GM18505 (cell line): ENCODE measurements at regions not wholly inside any gene's neighbourhood (a gene's known extent, or its start where the extent isn't known, plus 50 kb on each side); places are given as distances from the start of the nearest gene placed in this dataset.

Experiments used
- ATAC-seq: cut with Tn5 transposase; IDR thresholded peaks from one replicate; pipeline ENCODE4 v1.9.1; 2021; ENCODE audit not compliant: unreplicated experiment
- POLR2A ChIP-seq: IDR thresholded peaks from 4 replicates; pipeline ENCODE4 v1.6.1; 2011; ENCODE audit warnings: borderline replicate concordance; ENCODE audit not compliant: insufficient read depth, insufficient read length; ENCODE audit errors: extremely low read depth

GRCh38 chr6:132954936-132955335 is 140.6 kb downstream of the RPS12 start:
- TF ChIP-seq POLR2A, result no peak
- ATAC-seq, result no peak

- no peak for ATAC-seq
- TF ChIP-seq POLR2A, result no peak
Observed at GRCh38 chr6:132959639-132960326, 145.4 kb downstream of the RPS12 start.

DNA sequence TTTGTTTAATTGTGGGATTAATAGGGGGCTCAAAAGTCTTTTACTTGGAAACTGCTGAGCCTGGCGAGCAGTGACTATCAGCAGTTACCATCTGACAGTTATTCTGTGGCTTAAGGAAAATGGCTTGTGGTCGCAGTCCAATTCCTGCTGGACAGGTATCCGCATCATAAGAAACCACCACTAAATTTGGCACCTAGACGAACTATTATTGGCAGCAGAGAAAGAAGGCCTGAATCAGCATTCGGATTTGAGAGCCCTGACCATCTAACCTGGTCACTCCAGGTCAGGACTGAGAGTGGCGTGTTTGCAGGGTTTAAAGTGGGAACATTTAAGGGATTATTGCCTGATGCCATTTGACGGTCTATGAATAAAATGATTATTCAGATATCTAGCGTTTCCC is 146.4 kb downstream of the RPS12 start:
- ATAC-seq, result no peak
- no peak for TF ChIP-seq POLR2A

DNA sequence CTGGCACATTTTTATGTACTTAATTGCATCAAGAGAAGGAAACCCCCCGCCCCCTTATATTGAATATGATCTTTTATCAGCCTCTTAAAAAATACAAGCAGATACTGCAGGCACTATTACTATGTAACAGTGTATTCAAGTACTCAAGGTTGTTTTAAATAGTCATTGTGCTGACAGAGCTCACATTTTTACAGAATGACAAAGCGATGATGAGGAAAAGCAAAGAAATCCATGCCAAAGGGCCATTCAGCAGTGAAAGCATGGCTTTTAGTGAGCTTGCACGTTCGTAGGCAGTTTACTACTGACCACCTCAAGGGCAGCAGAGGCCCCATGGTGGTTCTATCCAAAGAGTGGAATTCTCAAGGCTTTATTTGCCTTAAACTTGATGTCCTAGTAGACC is 146.8 kb downstream of the RPS12 start:
- TF ChIP-seq POLR2A, result no peak
- no peak for ATAC-seq

DNA sequence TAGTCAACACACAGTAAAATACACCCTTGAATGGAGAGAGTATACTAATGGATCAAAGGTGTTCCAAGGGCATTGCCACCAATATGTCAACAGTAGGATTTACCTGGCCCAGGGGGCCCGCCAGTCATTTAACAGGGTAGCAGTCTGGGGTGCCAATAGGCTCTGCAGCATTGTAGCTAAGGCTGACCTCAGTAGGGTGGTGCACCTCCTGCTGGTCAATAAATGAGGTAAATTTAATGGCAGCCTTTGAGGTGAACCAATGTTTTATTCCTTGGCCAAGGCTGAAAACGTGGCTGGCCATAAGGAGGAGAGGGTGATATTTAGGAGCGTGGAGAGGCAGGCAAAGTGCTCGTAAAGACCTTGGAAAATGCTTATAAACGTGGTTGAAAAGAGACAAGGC is 147.2 kb downstream of the RPS12 start:
- TF ChIP-seq POLR2A, result no peak
- ATAC-seq, result no peak

- TF ChIP-seq POLR2A, result no peak
- peak; percentile 77 for ATAC-seq
Observed at GRCh38 chr6:132962936-132963868, 148.8 kb downstream of the RPS12 start.

DNA sequence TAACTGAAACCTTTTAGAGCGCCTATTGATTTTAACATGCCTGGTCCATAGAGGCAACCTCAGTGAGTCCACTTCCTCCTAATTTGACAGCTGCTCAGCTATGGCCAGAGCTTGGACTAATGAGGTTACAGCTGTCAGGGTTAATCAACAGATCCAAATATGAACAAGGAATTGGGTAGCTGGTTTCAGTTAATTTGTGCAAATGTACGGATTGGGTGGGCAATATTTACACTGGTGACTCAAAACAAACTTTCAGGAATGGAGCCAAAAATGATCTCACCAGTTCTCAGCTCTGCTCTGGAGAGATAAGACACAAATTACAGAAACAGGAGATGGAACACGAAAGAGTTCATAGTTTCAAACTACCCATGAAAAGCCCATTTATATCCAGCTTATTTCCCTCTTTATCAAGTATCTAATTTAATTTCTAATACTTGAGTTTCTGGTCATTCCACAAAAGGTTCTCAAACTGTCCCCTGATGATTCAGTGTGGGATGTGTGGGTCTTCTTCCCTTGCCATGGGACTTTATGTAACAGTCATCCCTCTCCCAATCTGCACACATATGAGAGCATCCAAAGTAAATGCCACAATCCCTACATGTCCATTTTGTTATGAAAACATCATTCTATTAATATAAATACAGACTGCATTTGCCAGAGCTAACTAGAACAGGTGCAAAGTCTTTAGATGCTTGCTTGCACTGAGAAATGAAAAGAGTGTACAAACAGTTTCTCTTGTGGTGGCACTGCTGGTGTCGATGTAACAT is 149.9 kb downstream of the RPS12 start:
- TF ChIP-seq POLR2A, result no peak
- peak; percentile 47 for ATAC-seq

- TF ChIP-seq POLR2A, result no peak
- ATAC-seq, result no peak
Observed at GRCh38 chr6:132964868-132965382, 150.6 kb downstream of the RPS12 start.

DNA sequence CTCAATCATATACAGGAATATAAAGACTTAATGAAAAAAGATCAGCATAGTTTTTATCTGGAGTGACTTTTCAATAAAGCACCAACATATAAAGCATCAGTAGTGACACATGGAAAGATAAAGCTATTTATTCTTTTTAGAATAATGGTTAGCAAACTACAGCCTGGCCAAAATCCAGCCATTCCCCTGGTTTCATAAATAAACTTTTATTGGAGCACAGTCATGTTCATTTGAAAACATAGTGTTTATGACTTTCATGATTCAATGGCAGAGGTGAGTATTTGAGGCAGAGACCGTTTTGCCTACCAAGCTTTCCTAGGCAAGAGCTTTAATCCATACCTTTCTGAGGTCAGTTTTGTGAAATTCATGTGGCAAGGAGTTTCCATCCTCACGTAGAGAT is 153.5 kb downstream of the RPS12 start:
- no peak for ATAC-seq
- no peak for TF ChIP-seq POLR2A

DNA sequence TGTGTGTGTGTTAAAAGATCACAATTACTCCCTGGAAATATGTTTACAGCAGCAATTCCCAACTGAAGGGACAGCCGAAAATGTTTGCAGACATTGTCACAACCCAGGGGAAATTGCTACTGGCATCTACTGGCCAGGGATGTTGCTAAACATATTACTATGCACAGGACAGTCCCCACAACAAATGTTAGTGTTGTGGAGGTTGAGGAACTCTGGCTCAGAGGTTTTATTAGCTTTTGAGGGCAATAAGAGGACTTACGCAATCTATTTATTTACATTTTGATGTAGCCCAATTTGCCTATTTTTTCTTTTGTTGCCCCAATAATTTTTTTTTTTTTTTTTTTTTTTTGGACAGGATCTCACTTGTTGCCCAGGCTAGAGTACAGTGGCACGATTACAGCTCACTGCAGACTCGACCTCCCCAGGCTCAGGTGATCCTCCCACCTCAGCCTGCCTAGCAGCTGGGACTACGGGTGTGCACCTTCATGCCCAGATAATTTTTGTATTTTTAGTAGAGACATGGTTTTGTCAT is 154.1 kb downstream of the RPS12 start:
- no peak for ATAC-seq
- no peak for TF ChIP-seq POLR2A

DNA sequence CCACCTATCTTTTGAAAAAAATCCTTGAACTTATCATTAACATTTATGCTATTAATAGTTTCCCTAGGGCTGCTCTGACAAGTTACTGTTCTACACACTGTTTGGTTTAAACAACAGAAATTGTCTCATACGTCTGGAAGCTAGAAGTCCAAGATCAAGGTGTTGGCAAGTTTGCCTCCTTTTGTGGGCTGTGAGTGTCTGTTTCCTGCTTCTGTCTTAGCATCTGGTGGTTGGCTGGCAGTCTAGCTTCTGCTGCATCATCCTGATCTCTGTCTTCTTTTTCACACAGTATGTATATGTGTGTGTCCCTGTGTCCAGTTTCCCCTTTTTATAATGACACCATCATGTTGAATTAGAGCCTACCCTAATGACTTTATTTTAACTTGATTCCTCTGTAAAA is 154.8 kb downstream of the RPS12 start:
- ATAC-seq, result no peak
- no peak for TF ChIP-seq POLR2A

DNA sequence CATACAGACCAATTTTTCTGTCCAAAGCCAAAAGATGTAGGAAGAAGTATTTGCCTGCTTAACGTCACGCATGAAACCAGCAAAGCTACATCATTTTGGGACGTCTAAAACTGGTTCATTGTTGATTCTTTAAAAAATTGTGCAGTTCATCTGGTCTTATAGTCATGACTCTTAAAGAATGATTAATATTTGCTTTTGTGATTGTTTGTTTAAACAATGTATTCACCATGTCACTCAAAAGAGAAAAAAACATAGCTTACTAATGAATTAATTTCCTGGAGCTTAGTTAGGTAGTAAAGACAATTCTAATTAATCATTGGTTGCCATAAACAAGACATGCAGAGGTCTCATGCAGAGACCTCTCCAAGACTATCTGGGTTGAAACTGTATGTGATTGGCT is 157.3 kb downstream of the RPS12 start:
- no peak for ATAC-seq
- no peak for TF ChIP-seq POLR2A

DNA sequence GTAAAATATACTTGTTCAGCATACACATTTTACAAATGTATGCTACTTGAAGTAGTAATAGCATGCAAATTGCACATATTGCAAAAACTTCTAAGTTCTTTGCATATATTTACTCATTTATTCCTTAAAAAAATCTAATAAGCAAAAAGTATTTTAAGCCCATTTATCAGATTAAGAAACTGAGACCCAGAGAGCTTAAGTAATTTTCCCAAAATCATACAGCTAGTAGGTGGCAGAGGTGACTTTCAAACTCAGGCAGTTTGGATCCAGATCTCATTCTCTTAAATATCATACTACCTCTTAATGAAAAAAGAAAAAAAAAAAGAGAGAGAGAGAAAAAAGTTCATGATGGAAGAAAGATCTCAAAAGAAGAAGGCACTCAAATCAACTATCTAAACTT is 157.9 kb downstream of the RPS12 start:
- no peak for ATAC-seq
- TF ChIP-seq POLR2A, result no peak
